ENCODE measurements at regions not wholly inside any gene's neighbourhood (a gene's known extent, or its start where the extent isn't known, plus 50 kb on each side); places are given as distances from the start of the nearest gene placed in this dataset.

GRCh38 chr5:165508861-165509260 is 2003.4 kb downstream of the MAT2B start:
- Histone ChIP-seq H3K4me1 (no peaks in the 10 kb centered on the region), H3K27ac (no peak overlapping the region), H3K4me3 (no peak overlapping the region), H3K9me3 (peaks cover 0 to 33% (median 23%) of the 10 kb centered on the region in 8 donors), H3K27me3 (replicated peaks in 1 of 7) (no peaks in the 10 kb centered on the region), H3K36me3 (no peaks in the 10 kb centered on the region)
- intact Hi-C loops (cut with DNase I; ENCODE audit: low total_unique reads), result no loop called here
- no peak for DNase-seq
- TF ChIP-seq POLR2AphosphoS5 (IDR thresholded peaks at IDR 0.05) (no peak), CTCF (IDR thresholded peaks at IDR 0.05 in 8 of 11, conservative IDR thresholded peaks at IDR 0.05 in 3 of 11) (no peak), POLR2A (IDR thresholded peaks at IDR 0.05) (no peak)

- H3K9me3 ChIP-seq, result peaks cover 0 to 14% (median 1%) of the 10 kb centered on the region in 8 donors
- no peak for DNase-seq
- intact Hi-C loops (cut with DNase I; ENCODE audit: low total_unique reads), result no loop called here
- H3K4me1 ChIP-seq, result no peaks in the 10 kb centered on the region
- TF ChIP-seq POLR2A (IDR thresholded peaks at IDR 0.05) (no peak), CTCF (IDR thresholded peaks at IDR 0.05 in 8 of 11, conservative IDR thresholded peaks at IDR 0.05 in 3 of 11) (no peak), POLR2AphosphoS5 (IDR thresholded peaks at IDR 0.05) (no peak)
- H3K27me3 ChIP-seq (replicated peaks in 1 of 7), result no peaks in the 10 kb centered on the region
- no peaks in the 10 kb centered on the region for H3K36me3 ChIP-seq
- H3K27ac ChIP-seq, result no peak overlapping the region
- 64 to 81% (median 72%) methylated on average over 8 of the region's 8 CpGs for WGBS, 5 donors
- no peak overlapping the region for H3K4me3 ChIP-seq
These were observed 2016.6 kb downstream of the MAT2B start for GRCh38 chr5:165521816-165522610.

GRCh38 chr5:165525271-165525670 is 2019.9 kb downstream of the MAT2B start:
- H3K27me3 ChIP-seq (replicated peaks in 1 of 7), result no peaks in the 10 kb centered on the region
- intact Hi-C loops (cut with DNase I; ENCODE audit: low total_unique reads), result no loop called here

More at GRCh38 chr5:165525271-165525670, 2019.9 kb downstream of the MAT2B start:
- 66 to 86% (median 74%) methylated on average over 5 of the region's 5 CpGs for whole genome bisulfite sequencing, 5 donors
- no peaks in the 10 kb centered on the region for H3K4me1 ChIP-seq
- DNase-seq, result no peak
- no peak for TF ChIP-seq POLR2A (IDR thresholded peaks at IDR 0.05)
- no peak for TF ChIP-seq CTCF (IDR thresholded peaks at IDR 0.05 in 8 of 11, conservative IDR thresholded peaks at IDR 0.05 in 3 of 11)
- no peak for TF ChIP-seq POLR2AphosphoS5 (IDR thresholded peaks at IDR 0.05)
- H3K36me3 ChIP-seq, result no peaks in the 10 kb centered on the region
- H3K4me3 ChIP-seq, result no peak overlapping the region
- peaks cover 0 to 29% (median 24%) of the 10 kb centered on the region in 8 donors for H3K9me3 ChIP-seq
- no peak overlapping the region for H3K27ac ChIP-seq
